A549 (cell line): ENCODE measurements at regions not wholly inside any gene's neighbourhood (a gene's known extent, or its start where the extent isn't known, plus 50 kb on each side); places are given as distances from the start of the nearest gene placed in this dataset.
A peak's percentile ranks its signal among the peaks of the same experiment; 100 is the strongest.

Experiments used
- ATAC-seq, 2 experiments: fragments of 200-7000 bp in 1 of 2; fragments of >200 bp in 1 of 2; cut with Nextera tagmentation in 1 of 2; cut with Tn5 transposase in 1 of 2; 3 replicates each; pipeline versions ENCODE4 v1.8.0 to v1.9.1; 2018 to 2020; ENCODE audit warnings: mild to moderate bottlenecking in 1 of 2, moderate library complexity in 1 of 2
- CTCF ChIA-PET: fragments of 300-600 bp; sonication (Branson Sonifier 250); formaldehyde crosslinking; extraction: SDS; loops from one replicate; lab custom pipeline; 2021; ENCODE audit warnings: antibody characterized with exemption, inconsistent platforms; lab: Yijun Ruan, JAX
- POLR2A ChIA-PET: fragments of 350-600 bp; formaldehyde crosslinking; extraction: SDS; loops from one replicate; lab custom pipeline; 2021; ENCODE audit warnings: antibody characterized with exemption, inconsistent platforms; lab: Yijun Ruan, JAX
- DNase-seq, 2 experiments: peaks; one replicate each; pipeline versions ENCODE4 v3.0.0 to v3.0.0-alpha.2; 2011 to 2016; ENCODE audit warnings: low read depth in 1 of 2, low spot score in 1 of 2
- FAIRE-seq: peaks from 2 replicates; lab custom pipeline; 2011; peaks lifted over from hg19 to GRCh38; lab: Jason Lieb, UNC
- H3K27ac ChIP-seq, 2 experiments: fragments of >200 bp; sonication (Bioruptor Twin); formaldehyde crosslinking; 3 replicates each; pipeline ENCODE4 v1.5.1; 2016 to 2017
- H3K4me1 ChIP-seq: fragments of >200 bp; sonication (Bioruptor Twin); formaldehyde crosslinking; 3 replicates; pipeline ENCODE4 v1.6.1; 2016
- H3K4me2 ChIP-seq: fragments of >200 bp; sonication (Bioruptor Twin); formaldehyde crosslinking; 3 replicates; pipeline ENCODE4 v1.6.1; 2016
- H3K4me3 ChIP-seq: fragments of >200 bp; sonication (Bioruptor Twin); formaldehyde crosslinking; 3 replicates; pipeline ENCODE4 v1.5.1; 2016
- H3K9me3 ChIP-seq: fragments of >200 bp; sonication (Bioruptor Twin); formaldehyde crosslinking; 3 replicates; pipeline ENCODE4 v1.6.1; 2016
- ATOH8 ChIP-seq: fragments of 250-450 bp; sonication (Bioruptor Pico); IDR thresholded peaks from 2 replicates; pipeline ENCODE4 v1.5.0; 2020; ENCODE audit warnings: low read depth, mild to moderate bottlenecking, moderate library complexity
- BCL3 ChIP-seq: fragments of >200 bp; sonication (Bioruptor Twin); formaldehyde crosslinking; IDR thresholded peaks from 3 replicates; pipeline ENCODE4 v1.6.1; 2016
- BHLHE40 ChIP-seq: IDR thresholded peaks from 2 replicates; pipeline ENCODE4 v1.6.1; 2012; ENCODE audit warnings: low read depth, low read length, inconsistent platforms
- CBX2 ChIP-seq: fragments of 200-600 bp; sonication (generic); IDR thresholded peaks from 2 replicates; pipeline ENCODE4 v1.6.1; 2016; ENCODE audit warnings: low read depth, mild to moderate bottlenecking, borderline replicate concordance
- CHD4 ChIP-seq: fragments of 200-600 bp; sonication (generic); IDR thresholded peaks from 2 replicates; pipeline ENCODE4 v1.6.1; 2016; ENCODE audit warnings: antibody characterized with exemption, mild to moderate bottlenecking, borderline replicate concordance
- CTCF ChIP-seq: fragments of >200 bp; sonication (Bioruptor Twin); formaldehyde crosslinking; IDR thresholded peaks from 3 replicates; pipeline ENCODE4 v1.5.1; 2016
- EHF ChIP-seq: fragments of 250-450 bp; sonication (Bioruptor Pico); IDR thresholded peaks from 2 replicates; pipeline ENCODE4 v1.5.0; 2020; ENCODE audit warnings: mild to moderate bottlenecking
- FOSB ChIP-seq: fragments of 250-450 bp; sonication (Bioruptor Pico); IDR thresholded peaks from 2 replicates; pipeline ENCODE4 v1.5.0; 2020; ENCODE audit warnings: mild to moderate bottlenecking, moderate library complexity
- HES2 ChIP-seq: fragments of >200 bp; sonication (Bioruptor Twin); formaldehyde crosslinking; IDR thresholded peaks from 2 replicates; pipeline ENCODE4 v1.6.1; 2016
- HMGXB4 ChIP-seq: fragments of 250-450 bp; sonication (Bioruptor Pico); IDR thresholded peaks from 2 replicates; pipeline ENCODE4 v1.5.0; 2021; ENCODE audit warnings: mild to moderate bottlenecking, moderate library complexity, borderline replicate concordance
- HOXA7 ChIP-seq: fragments of 250-450 bp; sonication (Bioruptor Pico); IDR thresholded peaks from 2 replicates; pipeline ENCODE4 v1.5.0; 2020; ENCODE audit warnings: mild to moderate bottlenecking, moderate library complexity
- HOXB13 ChIP-seq: fragments of 250-450 bp; sonication (Bioruptor Pico); IDR thresholded peaks from 2 replicates; pipeline ENCODE4 v1.5.0; 2020; ENCODE audit warnings: low read depth, mild to moderate bottlenecking, moderate library complexity
- JUN ChIP-seq, 2 experiments: fragments of >200 bp; sonication (Bioruptor Twin); formaldehyde crosslinking; IDR thresholded peaks; 2 replicates in 1 of 2; 3 replicates in 1 of 2; pipeline ENCODE4 v1.6.1; 2016 to 2017
- KDM1A ChIP-seq: fragments of 200-600 bp; sonication (generic); IDR thresholded peaks from 2 replicates; pipeline ENCODE4 v1.6.1; 2016; ENCODE audit warnings: low read depth, mild to moderate bottlenecking
- MAFK ChIP-seq: fragments of 450-650 bp; IDR thresholded peaks from 2 replicates; pipeline ENCODE4 v1.6.1; 2014; ENCODE audit not compliant: partially characterized antibody
- MAZ ChIP-seq: fragments of 150-350 bp; IDR thresholded peaks from 2 replicates; pipeline ENCODE4 v1.6.1; 2014; ENCODE audit warnings: antibody characterized with exemption, low read depth, low read length, borderline replicate concordance
- MYC ChIP-seq: IDR thresholded peaks from 2 replicates; pipeline ENCODE4 v1.6.1; 2012; ENCODE audit warnings: mild to moderate bottlenecking, inconsistent platforms, low read length, improper control_type of control experiment, borderline replicate concordance
- NFE2L2 ChIP-seq: fragments of 150-350 bp; conservative IDR thresholded peaks from 2 replicates; pipeline ENCODE4 v1.6.1; 2014; ENCODE audit warnings: low read length
- PBX3 ChIP-seq: IDR thresholded peaks from 2 replicates; pipeline ENCODE4 v1.6.1; 2012
- RAD21 ChIP-seq, 2 experiments: fragments of >200 bp in 1 of 2; sonication (Bioruptor Twin) in 1 of 2; formaldehyde crosslinking in 1 of 2; IDR thresholded peaks in 1 of 2; conservative IDR thresholded peaks in 1 of 2; 2 replicates in 1 of 2; 3 replicates in 1 of 2; pipeline ENCODE4 v1.6.1; 2012 to 2018; ENCODE audit warnings: inconsistent platforms in 1 of 2
- RARB ChIP-seq: fragments of 250-450 bp; sonication (Bioruptor Pico); IDR thresholded peaks from 2 replicates; pipeline ENCODE4 v1.8.0; 2021; ENCODE audit warnings: mild to moderate bottlenecking, moderate library complexity
- RCOR1 ChIP-seq: fragments of 150-350 bp; IDR thresholded peaks from 2 replicates; pipeline ENCODE4 v1.6.1; 2014; ENCODE audit warnings: antibody characterized with exemption, low read length, low read depth
- RNF2 ChIP-seq: fragments of 200-600 bp; sonication (generic); IDR thresholded peaks from 2 replicates; pipeline ENCODE4 v1.6.1; 2016; ENCODE audit warnings: low read depth, mild to moderate bottlenecking, antibody characterized with exemption, moderate library complexity, borderline replicate concordance
- TFCP2L1 ChIP-seq: fragments of 250-450 bp; sonication (Bioruptor Pico); IDR thresholded peaks from 2 replicates; pipeline ENCODE4 v1.5.0; 2021; ENCODE audit warnings: mild to moderate bottlenecking
- ZNF302 ChIP-seq: fragments of 250-450 bp; sonication (Bioruptor Pico); IDR thresholded peaks from 2 replicates; pipeline ENCODE4 v1.9.0; 2021; ENCODE audit warnings: inconsistent platforms, mild to moderate bottlenecking, moderate library complexity
- ZSCAN20 ChIP-seq: fragments of 250-450 bp; sonication (Bioruptor Pico); IDR thresholded peaks from 2 replicates; pipeline ENCODE4 v1.8.0; 2022; ENCODE audit warnings: mild to moderate bottlenecking, moderate library complexity
- WGBS: methylation state at CpG from one replicate; pipeline ENCODE4 v1.1.6; 2017; ENCODE audit errors: missing lambda C conversion rate; 5-methylcytosine and 5-hydroxymethylcytosine counted together

- TF ChIP-seq BCL3 = no peak
- no peak for TF ChIP-seq MYC
- no peak for TF ChIP-seq KDM1A
- no peak for TF ChIP-seq NFE2L2
- TF ChIP-seq EHF (CRISPR knock-in tag) = no peak
- TF ChIP-seq TFCP2L1 (CRISPR knock-in tag) = no peak
- TF ChIP-seq FOSB (CRISPR knock-in tag) = no peak
- TF ChIP-seq HOXA7 (CRISPR knock-in tag) = no peak
- no peak for TF ChIP-seq RCOR1
- no peak for TF ChIP-seq ZNF302 (CRISPR knock-in tag)
- no peak for TF ChIP-seq BHLHE40
- TF ChIP-seq MAFK = no peak
- no peak for TF ChIP-seq CBX2
- no peak overlapping the region for H3K4me3 ChIP-seq
- no peaks in the 10 kb centered on the region for H3K9me3 ChIP-seq
- FAIRE-seq (no peak), ATAC-seq (no peak), DNase-seq (no peak)
- no peak overlapping the region for H3K27ac ChIP-seq
- ChIA-PET POLR2A (no interaction called here), CTCF (no interaction called here)
- H3K4me1 ChIP-seq = no peaks in the 10 kb centered on the region
- 51% methylated on average over 3 of the region's 3 CpGs for WGBS
- H3K4me2 ChIP-seq = no peak overlapping the region
Measured at GRCh38 chr5:91998774-91999173, 615.7 kb upstream of the ARRDC3 start.

- Histone ChIP-seq H3K27ac (no peak overlapping the region), H3K4me2 (no peak overlapping the region), H3K9me3 (no peaks in the 10 kb centered on the region), H3K4me1 (no peaks in the 10 kb centered on the region), H3K4me3 (no peak overlapping the region)
- 65% methylated on average over 1 of the region's 1 CpG for WGBS
- no peak for TF ChIP-seq ZSCAN20 (CRISPR knock-in tag)
- no peak for TF ChIP-seq HES2
- TF ChIP-seq JUN (IDR thresholded peaks at IDR 0.05) = no peak
- TF ChIP-seq NFE2L2 = no peak
- TF ChIP-seq MAZ = no peak
- ChIA-PET POLR2A (no interaction called here), CTCF (no interaction called here)
- peak; percentile 36 for FAIRE-seq
- DNase-seq = no peak
- ATAC-seq = no peak
Measured at GRCh38 chr5:91983869-91984268, 600.8 kb upstream of the ARRDC3 start.

GRCh38 chr5:91978221-91978882, 595.2 kb upstream of the ARRDC3 start:
- POLR2A ChIA-PET = no interaction called here
- CTCF ChIA-PET = no interaction called here
- Histone ChIP-seq H3K4me1 (no peaks in the 10 kb centered on the region), H3K27ac (no peak overlapping the region), H3K4me2 (no peak overlapping the region), H3K9me3 (no peaks in the 10 kb centered on the region), H3K4me3 (no peak overlapping the region)
- FAIRE-seq (peak; percentile 18), DNase-seq (no peak), ATAC-seq (no peak)
- 82% methylated on average over 2 of the region's 2 CpGs for WGBS
- no peak for TF ChIP-seq RNF2
- TF ChIP-seq RAD21 (conservative IDR thresholded peaks at IDR 0.05 in 1 of 2, IDR thresholded peaks at IDR 0.05 in 1 of 2) = no peak
- TF ChIP-seq RARB (CRISPR knock-in tag) = no peak
- no peak for TF ChIP-seq CTCF
- no peak for TF ChIP-seq TFCP2L1 (CRISPR knock-in tag)
- no peak for TF ChIP-seq ATOH8 (CRISPR knock-in tag)
- TF ChIP-seq HOXA7 (CRISPR knock-in tag) = no peak
- no peak for TF ChIP-seq HMGXB4 (CRISPR knock-in tag)
- TF ChIP-seq BHLHE40 = no peak
- no peak for TF ChIP-seq CHD4
- no peak for TF ChIP-seq NFE2L2
- TF ChIP-seq HOXB13 (CRISPR knock-in tag) = no peak
- TF ChIP-seq MAZ = no peak
- no peak for TF ChIP-seq PBX3
